GM23338 (cell line): ENCODE measurements at regions not wholly inside any gene's neighbourhood (a gene's known extent, or its start where the extent isn't known, plus 50 kb on each side); places are given as distances from the start of the nearest gene placed in this dataset.

Source experiments
- ATAC-seq: fragments of 200-7000 bp; cut with Tn5 transposase; 3 replicates; pipeline ENCODE4 v1.9.1; 2020
- DNase-seq: peaks from one replicate; pipeline ENCODE4 v3.0.0-alpha.2; 2015; ENCODE audit warnings: low spot score
- H2AFZ ChIP-seq: fragments of 200-600 bp; sonication (generic); 2 replicates; pipeline ENCODE4 v1.8.0; 2016; ENCODE audit warnings: antibody characterized with exemption, mild to moderate bottlenecking, moderate library complexity
- H3F3A ChIP-seq: fragments of 200-600 bp; sonication (generic); replicated peaks from 2 replicates; pipeline ENCODE4 v1.8.0; 2017; ENCODE audit warnings: antibody characterized with exemption, mixed run types, low read depth
- H3K27ac ChIP-seq: fragments of 200-600 bp; sonication (generic); 2 replicates; pipeline ENCODE4 v1.6.1; 2016; ENCODE audit warnings: low read depth
- H3K27me3 ChIP-seq: fragments of 200-600 bp; sonication (generic); 2 replicates; pipeline ENCODE4 v1.8.0; 2016; ENCODE audit warnings: mild to moderate bottlenecking, mixed run types, moderate library complexity; ENCODE audit not compliant: insufficient read depth
- H3K36me3 ChIP-seq: fragments of 200-600 bp; sonication (generic); 2 replicates; pipeline ENCODE4 v1.8.0; 2016; ENCODE audit warnings: mild to moderate bottlenecking; ENCODE audit not compliant: insufficient read depth
- H3K4me1 ChIP-seq: fragments of 200-600 bp; sonication (generic); 2 replicates; pipeline ENCODE4 v1.8.0; 2016; ENCODE audit warnings: mild to moderate bottlenecking, moderate library complexity; ENCODE audit not compliant: insufficient read depth
- H3K4me2 ChIP-seq: fragments of 200-600 bp; sonication (generic); 2 replicates; pipeline ENCODE4 v1.7.1; 2017; ENCODE audit warnings: mixed run types
- H3K4me3 ChIP-seq: fragments of 200-600 bp; sonication (generic); 2 replicates; pipeline ENCODE4 v1.6.1; 2016; ENCODE audit warnings: mixed run types
- H3K79me2 ChIP-seq: fragments of 200-600 bp; sonication (generic); replicated peaks from 2 replicates; pipeline ENCODE4 v1.8.0; 2017; ENCODE audit warnings: mild to moderate bottlenecking; ENCODE audit not compliant: insufficient read depth
- H3K9me2 ChIP-seq: fragments of 200-600 bp; sonication (generic); 2 replicates; pipeline ENCODE4 v1.8.0; 2017; ENCODE audit not compliant: insufficient read depth
- H4K20me1 ChIP-seq: fragments of 200-600 bp; sonication (generic); replicated peaks from 2 replicates; pipeline ENCODE4 v1.8.0; 2017; ENCODE audit warnings: mild to moderate bottlenecking; ENCODE audit not compliant: insufficient read depth
- H3K27ac Mint-ChIP-seq: 2 replicates; pipeline ENCODE4 v1.8.0; 2020; ENCODE audit warnings: inconsistent platforms, mild to moderate bottlenecking, moderate library complexity, mixed read lengths
- H3K27me3 Mint-ChIP-seq: 3 replicates; pipeline ENCODE4 v1.8.0; 2022; ENCODE audit warnings: low read depth, mild to moderate bottlenecking, moderate library complexity, mixed read lengths, inconsistent platforms; ENCODE audit not compliant: insufficient read depth, poor library complexity
- H3K36me3 Mint-ChIP-seq: 3 replicates; pipeline ENCODE4 v1.8.0; 2021; ENCODE audit warnings: low read depth, mild to moderate bottlenecking, inconsistent platforms, moderate library complexity, mixed read lengths
- H3K4me1 Mint-ChIP-seq: 3 replicates; pipeline ENCODE4 v1.8.0; 2020; ENCODE audit warnings: mild to moderate bottlenecking, inconsistent platforms, mixed read lengths
- H3K4me3 Mint-ChIP-seq: 3 replicates; pipeline ENCODE4 v1.8.0; 2021; ENCODE audit warnings: moderate library complexity, mild to moderate bottlenecking, inconsistent platforms, mixed read lengths
- H3K9me3 Mint-ChIP-seq: 3 replicates; pipeline ENCODE4 v1.8.0; 2020; ENCODE audit warnings: moderate library complexity, mild to moderate bottlenecking, inconsistent platforms, mixed read lengths
- CREB1 ChIP-seq: fragments of 250-450 bp; sonication (Bioruptor Pico); IDR thresholded peaks from 2 replicates; pipeline ENCODE4 v1.5.0; 2020; ENCODE audit warnings: low read depth, mild to moderate bottlenecking, moderate library complexity
- CTCF ChIP-seq, 2 experiments: fragments of 200-600 bp in 1 of 2; sonication (generic) in 1 of 2; conservative IDR thresholded peaks; 2 replicates each; pipeline versions ENCODE4 v1.5.1 to v1.6.1; 2016 to 2017; ENCODE audit warnings: antibody characterized with exemption in 2 of 2, low read depth in 2 of 2, mild to moderate bottlenecking in 2 of 2, moderate library complexity in 1 of 2
- EZH2 ChIP-seq: fragments of 200-600 bp; sonication (generic); IDR thresholded peaks from one replicate; pipeline ENCODE4 v1.8.0; 2017; ENCODE audit warnings: antibody characterized with exemption, mild to moderate bottlenecking, low read depth; ENCODE audit not compliant: unreplicated experiment
- EZH2phosphoT487 ChIP-seq: fragments of 200-600 bp; sonication (generic); IDR thresholded peaks from one replicate; pipeline ENCODE4 v1.8.1; 2018; ENCODE audit warnings: antibody characterized with exemption; ENCODE audit not compliant: unreplicated experiment
- JUNB ChIP-seq: IDR thresholded peaks from one replicate; pipeline ENCODE4 v1.6.1; 2016; ENCODE audit warnings: antibody characterized with exemption; ENCODE audit not compliant: unreplicated experiment
- NANOG ChIP-seq: IDR thresholded peaks from 2 replicates; pipeline ENCODE4 v1.6.1; 2016; ENCODE audit warnings: antibody characterized with exemption, borderline replicate concordance
- POLR2AphosphoS5 ChIP-seq: IDR thresholded peaks from 2 replicates; pipeline ENCODE4 v1.6.1; 2016; ENCODE audit warnings: antibody characterized with exemption, low read depth
- STAT1 ChIP-seq: IDR thresholded peaks from one replicate; pipeline ENCODE4 v1.6.1; 2016; ENCODE audit warnings: antibody characterized with exemption; ENCODE audit not compliant: unreplicated experiment
- ZNF114 ChIP-seq: fragments of 250-450 bp; sonication (Bioruptor Pico); IDR thresholded peaks from 2 replicates; pipeline ENCODE4 v1.5.0; 2020; ENCODE audit warnings: mild to moderate bottlenecking, moderate library complexity
- ZNF331 ChIP-seq: fragments of 250-450 bp; sonication (Bioruptor Pico); IDR thresholded peaks from 2 replicates; pipeline ENCODE4 v1.5.0; 2020; ENCODE audit warnings: low read depth, mild to moderate bottlenecking, moderate library complexity
- ZNF462 ChIP-seq: fragments of 250-450 bp; sonication (Bioruptor Pico); IDR thresholded peaks from 2 replicates; pipeline ENCODE4 v1.5.0; 2020; ENCODE audit warnings: mild to moderate bottlenecking, moderate library complexity
- TF ChIP-seq, protein P1 (sequence below): IDR thresholded peaks from 2 replicates; pipeline ENCODE4 v1.6.1; 2016; ENCODE audit warnings: antibody characterized with exemption
- TF ChIP-seq, protein P2 (sequence below): IDR thresholded peaks from one replicate; pipeline ENCODE4 v1.6.1; 2018; ENCODE audit warnings: antibody characterized with exemption; ENCODE audit not compliant: unreplicated experiment

GRCh38 chr7:36071605-36072004, 81.4 kb upstream of the EEPD1 start:
- no peaks in the 10 kb centered on the region for H3K27me3 ChIP-seq
- no peak overlapping the region for H3K4me2 ChIP-seq
- no peak overlapping the region for H3K4me3 ChIP-seq
- no peak overlapping the region for H2AFZ ChIP-seq
- no peaks in the 10 kb centered on the region for H3K79me2 ChIP-seq
- TF ChIP-seq, protein P1, sequence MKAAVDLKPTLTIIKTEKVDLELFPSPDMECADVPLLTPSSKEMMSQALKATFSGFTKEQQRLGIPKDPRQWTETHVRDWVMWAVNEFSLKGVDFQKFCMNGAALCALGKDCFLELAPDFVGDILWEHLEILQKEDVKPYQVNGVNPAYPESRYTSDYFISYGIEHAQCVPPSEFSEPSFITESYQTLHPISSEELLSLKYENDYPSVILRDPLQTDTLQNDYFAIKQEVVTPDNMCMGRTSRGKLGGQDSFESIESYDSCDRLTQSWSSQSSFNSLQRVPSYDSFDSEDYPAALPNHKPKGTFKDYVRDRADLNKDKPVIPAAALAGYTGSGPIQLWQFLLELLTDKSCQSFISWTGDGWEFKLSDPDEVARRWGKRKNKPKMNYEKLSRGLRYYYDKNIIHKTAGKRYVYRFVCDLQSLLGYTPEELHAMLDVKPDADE = no peak
- no peak for TF ChIP-seq ZNF114
- TF ChIP-seq JUNB = no peak
- TF ChIP-seq CREB1 (CRISPR knock-in tag) = no peak
- TF ChIP-seq NANOG = no peak
- TF ChIP-seq EZH2phosphoT487 = no peak
- TF ChIP-seq POLR2AphosphoS5 = no peak
- no peak for TF ChIP-seq STAT1
- TF ChIP-seq, protein P2, sequence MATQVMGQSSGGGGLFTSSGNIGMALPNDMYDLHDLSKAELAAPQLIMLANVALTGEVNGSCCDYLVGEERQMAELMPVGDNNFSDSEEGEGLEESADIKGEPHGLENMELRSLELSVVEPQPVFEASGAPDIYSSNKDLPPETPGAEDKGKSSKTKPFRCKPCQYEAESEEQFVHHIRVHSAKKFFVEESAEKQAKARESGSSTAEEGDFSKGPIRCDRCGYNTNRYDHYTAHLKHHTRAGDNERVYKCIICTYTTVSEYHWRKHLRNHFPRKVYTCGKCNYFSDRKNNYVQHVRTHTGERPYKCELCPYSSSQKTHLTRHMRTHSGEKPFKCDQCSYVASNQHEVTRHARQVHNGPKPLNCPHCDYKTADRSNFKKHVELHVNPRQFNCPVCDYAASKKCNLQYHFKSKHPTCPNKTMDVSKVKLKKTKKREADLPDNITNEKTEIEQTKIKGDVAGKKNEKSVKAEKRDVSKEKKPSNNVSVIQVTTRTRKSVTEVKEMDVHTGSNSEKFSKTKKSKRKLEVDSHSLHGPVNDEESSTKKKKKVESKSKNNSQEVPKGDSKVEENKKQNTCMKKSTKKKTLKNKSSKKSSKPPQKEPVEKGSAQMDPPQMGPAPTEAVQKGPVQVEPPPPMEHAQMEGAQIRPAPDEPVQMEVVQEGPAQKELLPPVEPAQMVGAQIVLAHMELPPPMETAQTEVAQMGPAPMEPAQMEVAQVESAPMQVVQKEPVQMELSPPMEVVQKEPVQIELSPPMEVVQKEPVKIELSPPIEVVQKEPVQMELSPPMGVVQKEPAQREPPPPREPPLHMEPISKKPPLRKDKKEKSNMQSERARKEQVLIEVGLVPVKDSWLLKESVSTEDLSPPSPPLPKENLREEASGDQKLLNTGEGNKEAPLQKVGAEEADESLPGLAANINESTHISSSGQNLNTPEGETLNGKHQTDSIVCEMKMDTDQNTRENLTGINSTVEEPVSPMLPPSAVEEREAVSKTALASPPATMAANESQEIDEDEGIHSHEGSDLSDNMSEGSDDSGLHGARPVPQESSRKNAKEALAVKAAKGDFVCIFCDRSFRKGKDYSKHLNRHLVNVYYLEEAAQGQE = no peak
- TF ChIP-seq ZNF331 (CRISPR knock-in tag) = no peak
- TF ChIP-seq EZH2 = no peak
- TF ChIP-seq CTCF (conservative IDR thresholded peaks at IDR 0.05; ENCODE audit: low read depth in 2 of 2) = no peak
- TF ChIP-seq ZNF462 (CRISPR knock-in tag) = no peak
- H3K36me3 ChIP-seq = no peaks in the 10 kb centered on the region
- no peak overlapping the region for H3K27ac Mint-ChIP-seq
- DNase-seq = no peak
- peaks cover 5% of the 10 kb centered on the region for H3K27me3 Mint-ChIP-seq
- H3K4me1 ChIP-seq = no peaks in the 10 kb centered on the region
- no peak for ATAC-seq
- H3K4me1 Mint-ChIP-seq = peaks cover 9% of the 10 kb centered on the region
- peaks cover 3% of the 10 kb centered on the region; the same call in 1 of the 2 replicates for H3K9me2 ChIP-seq
- no peaks in the 10 kb centered on the region for H3F3A ChIP-seq
- H3K4me3 Mint-ChIP-seq = no peak overlapping the region
- no peaks in the 10 kb centered on the region for H3K36me3 Mint-ChIP-seq
- no peak overlapping the region for H3K27ac ChIP-seq
- no peaks in the 10 kb centered on the region for H4K20me1 ChIP-seq
- no peaks in the 10 kb centered on the region for H3K9me3 Mint-ChIP-seq
